Suprapubic skin (tissue), 4 donors: ENCODE measurements at regions not wholly inside any gene's neighbourhood (a gene's known extent, or its start where the extent isn't known, plus 50 kb on each side); places are given as distances from the start of the nearest gene placed in this dataset.

Experiments used
- DNase-seq, 2 donors: peaks; one replicate each; pipeline ENCODE4 v3.0.0-alpha.2; 2019; ENCODE audit warnings: low spot score in 2 of 2
- H3K27ac ChIP-seq: fragments of 200-600 bp; sonication (generic); one replicate; pipeline ENCODE4 v1.5.1; 2019
- H3K27me3 ChIP-seq: fragments of 200-600 bp; sonication (generic); one replicate; pipeline ENCODE4 v1.5.1; 2019
- H3K36me3 ChIP-seq: fragments of 200-600 bp; sonication (generic); one replicate; pipeline ENCODE4 v1.5.1; 2019
- H3K4me1 ChIP-seq: fragments of 200-600 bp; sonication (generic); one replicate; pipeline ENCODE4 v1.5.1; 2019
- H3K4me3 ChIP-seq: fragments of 200-600 bp; sonication (generic); one replicate; pipeline ENCODE4 v1.5.1; 2019; ENCODE audit warnings: mild to moderate bottlenecking
- H3K9me3 ChIP-seq: fragments of 200-600 bp; sonication (generic); one replicate; pipeline ENCODE4 v1.5.1; 2019
- CTCF ChIP-seq, 2 donors: fragments of 200-600 bp in 1 of 2; fragments of 450-650 bp in 1 of 2; sonication (generic) in 1 of 2; IDR thresholded peaks; one replicate each; pipeline ENCODE4 v1.5.1; 2016 to 2019; ENCODE audit warnings: antibody characterized with exemption in 2 of 2, mild to moderate bottlenecking in 1 of 2, moderate library complexity in 1 of 2
- EP300 ChIP-seq: sonication (generic); formaldehyde crosslinking; IDR thresholded peaks from one replicate; pipeline ENCODE4 v1.6.1; 2017; ENCODE audit warnings: antibody characterized with exemption
- POLR2A ChIP-seq, 2 donors: fragments of 450-650 bp; IDR thresholded peaks; one replicate each; pipeline ENCODE4 v1.6.1; 2017; ENCODE audit warnings: antibody characterized with exemption in 2 of 2, mild to moderate bottlenecking in 2 of 2, moderate library complexity in 2 of 2
- POLR2AphosphoS5 ChIP-seq, 3 donors: sonication (generic); formaldehyde crosslinking; IDR thresholded peaks; one replicate each; pipeline ENCODE4 v1.6.1; 2017; ENCODE audit warnings: antibody characterized with exemption in 3 of 3
- WGBS: methylation state at CpG from one replicate; pipeline ENCODE4 v1.1.5; 2018; 5-methylcytosine and 5-hydroxymethylcytosine counted together

- H3K36me3 ChIP-seq = no peaks in the 10 kb centered on the region
- TF ChIP-seq POLR2AphosphoS5 (IDR thresholded peaks at IDR 0.05) (no peak), CTCF (IDR thresholded peaks at IDR 0.05) (no peak), EP300 (no peak), POLR2A (IDR thresholded peaks at IDR 0.05) (no peak)
- no peak for DNase-seq
- H3K27ac ChIP-seq = no peak overlapping the region
- H3K4me1 ChIP-seq = peaks cover 21% of the 10 kb centered on the region
- no peak overlapping the region for H3K4me3 ChIP-seq
- 82% methylated on average over 4 of the region's 26 CpGs for WGBS
- H3K27me3 ChIP-seq = no peaks in the 10 kb centered on the region
- H3K9me3 ChIP-seq = no peaks in the 10 kb centered on the region
These were observed 108.8 kb upstream of the RASGEF1B start for GRCh38 chr4:81580346-81580993.

GRCh38 chr4:81577392-81577791, 105.7 kb upstream of the RASGEF1B start:
- no peak overlapping the region for H3K27ac ChIP-seq
- WGBS = 57% methylated on average over 1 of the region's 1 CpG
- TF ChIP-seq POLR2AphosphoS5 (IDR thresholded peaks at IDR 0.05) (no peak), POLR2A (IDR thresholded peaks at IDR 0.05) (no peak)
- peaks cover 21% of the 10 kb centered on the region for H3K4me1 ChIP-seq
- H3K4me3 ChIP-seq = no peak overlapping the region
- no peaks in the 10 kb centered on the region for H3K36me3 ChIP-seq
- DNase-seq = no peak
- H3K27me3 ChIP-seq = no peaks in the 10 kb centered on the region
- no peaks in the 10 kb centered on the region for H3K9me3 ChIP-seq

GRCh38 chr4:81574991-81575390, 103.3 kb upstream of the RASGEF1B start:
- Histone ChIP-seq H3K36me3 (no peaks in the 10 kb centered on the region), H3K9me3 (no peaks in the 10 kb centered on the region), H3K4me3 (no peak overlapping the region), H3K4me1 (peaks cover 21% of the 10 kb centered on the region), H3K27me3 (no peaks in the 10 kb centered on the region), H3K27ac (no peak overlapping the region)
- no peak for DNase-seq
- no peak for TF ChIP-seq CTCF (IDR thresholded peaks at IDR 0.05)
- no peak for TF ChIP-seq POLR2A (IDR thresholded peaks at IDR 0.05)
- TF ChIP-seq POLR2AphosphoS5 (IDR thresholded peaks at IDR 0.05) = no peak
- TF ChIP-seq EP300 = no peak
- WGBS = 81% methylated on average over 3 of the region's 3 CpGs

- peaks cover 12% of the 10 kb centered on the region for H3K4me1 ChIP-seq
- DNase-seq = no peak
- TF ChIP-seq POLR2A (IDR thresholded peaks at IDR 0.05) (no peak), EP300 (no peak), POLR2AphosphoS5 (IDR thresholded peaks at IDR 0.05) (no peak), CTCF (IDR thresholded peaks at IDR 0.05) (no peak)
- no peak overlapping the region for H3K4me3 ChIP-seq
- no peak overlapping the region for H3K27ac ChIP-seq
- H3K36me3 ChIP-seq = no peaks in the 10 kb centered on the region
- no peaks in the 10 kb centered on the region for H3K27me3 ChIP-seq
- 50% methylated on average over 4 of the region's 4 CpGs for WGBS
- H3K9me3 ChIP-seq = no peaks in the 10 kb centered on the region
These were observed 102.1 kb upstream of the RASGEF1B start for GRCh38 chr4:81573840-81574239.

- no peak for DNase-seq
- no peaks in the 10 kb centered on the region for H3K36me3 ChIP-seq
- H3K27ac ChIP-seq = no peak overlapping the region
- no peak overlapping the region for H3K4me3 ChIP-seq
- TF ChIP-seq EP300 = no peak
- TF ChIP-seq POLR2A (IDR thresholded peaks at IDR 0.05) = no peak
- no peak for TF ChIP-seq POLR2AphosphoS5 (IDR thresholded peaks at IDR 0.05)
- TF ChIP-seq CTCF (IDR thresholded peaks at IDR 0.05) = no peak
- H3K9me3 ChIP-seq = no peaks in the 10 kb centered on the region
- no peaks in the 10 kb centered on the region for H3K4me1 ChIP-seq
- no peaks in the 10 kb centered on the region for H3K27me3 ChIP-seq
These were observed 100.7 kb upstream of the RASGEF1B start for GRCh38 chr4:81572402-81572801.

- WGBS = 25% methylated on average over 1 of the region's 1 CpG
- Histone ChIP-seq H3K4me3 (no peak overlapping the region), H3K9me3 (no peaks in the 10 kb centered on the region), H3K4me1 (no peaks in the 10 kb centered on the region), H3K27ac (no peak overlapping the region), H3K27me3 (no peaks in the 10 kb centered on the region), H3K36me3 (no peaks in the 10 kb centered on the region)
- DNase-seq = no peak
- TF ChIP-seq EP300 (no peak), CTCF (IDR thresholded peaks at IDR 0.05) (no peak), POLR2A (IDR thresholded peaks at IDR 0.05) (no peak), POLR2AphosphoS5 (IDR thresholded peaks at IDR 0.05) (no peak)
These were observed 99.4 kb upstream of the RASGEF1B start for GRCh38 chr4:81571105-81571504.
